Natural killer cell treated with Interleukin-12 subunit alpha and Interleukin-12 subunit beta and Interleukin-15 and Interleukin-18, amount 100 ng/mL, for 72 hours (primary cell): ENCODE measurements at regions not wholly inside any gene's neighbourhood (a gene's known extent, or its start where the extent isn't known, plus 50 kb on each side); places are given as distances from the start of the nearest gene placed in this dataset.

ENCODE experiments used
- ATAC-seq, 2 donors: fragments of 150-1000 bp; cut with Tn5 transposase in 1 of 2; sonication (Bioruptor Pico), chemical (Tn5 transposase) in 1 of 2; 2 replicates each; pipeline ENCODE4 v1.10.0; 2021
- DNase-seq: peaks from one replicate; pipeline ENCODE4 v3.0.0; 2022; ENCODE audit warnings: low spot score
- H3K27ac Mint-ChIP-seq, 2 donors: 1 replicate in 1 of 2; 2 replicates in 1 of 2; pipeline ENCODE4 v1.8.0; 2022; ENCODE audit warnings: mixed read lengths in 2 of 2, mild to moderate bottlenecking in 1 of 2, moderate library complexity in 1 of 2
- H3K27me3 Mint-ChIP-seq, 2 donors: 1 replicate in 1 of 2; 2 replicates in 1 of 2; pipeline ENCODE4 v1.8.0; 2022; ENCODE audit warnings: mixed read lengths in 2 of 2
- H3K36me3 Mint-ChIP-seq: one replicate; pipeline ENCODE4 v1.8.0; 2022; ENCODE audit warnings: mixed read lengths
- H3K4me1 Mint-ChIP-seq, 2 donors: 1 replicate in 1 of 2; 2 replicates in 1 of 2; pipeline ENCODE4 v1.8.0; 2022; ENCODE audit warnings: low read depth in 2 of 2, mixed read lengths in 2 of 2, mild to moderate bottlenecking in 1 of 2
- H3K4me3 Mint-ChIP-seq: one replicate; pipeline ENCODE4 v1.8.0; 2022; ENCODE audit warnings: mixed read lengths
- H3K9me3 Mint-ChIP-seq: 2 replicates; pipeline ENCODE4 v1.8.0; 2022; ENCODE audit warnings: mixed read lengths

DNA sequence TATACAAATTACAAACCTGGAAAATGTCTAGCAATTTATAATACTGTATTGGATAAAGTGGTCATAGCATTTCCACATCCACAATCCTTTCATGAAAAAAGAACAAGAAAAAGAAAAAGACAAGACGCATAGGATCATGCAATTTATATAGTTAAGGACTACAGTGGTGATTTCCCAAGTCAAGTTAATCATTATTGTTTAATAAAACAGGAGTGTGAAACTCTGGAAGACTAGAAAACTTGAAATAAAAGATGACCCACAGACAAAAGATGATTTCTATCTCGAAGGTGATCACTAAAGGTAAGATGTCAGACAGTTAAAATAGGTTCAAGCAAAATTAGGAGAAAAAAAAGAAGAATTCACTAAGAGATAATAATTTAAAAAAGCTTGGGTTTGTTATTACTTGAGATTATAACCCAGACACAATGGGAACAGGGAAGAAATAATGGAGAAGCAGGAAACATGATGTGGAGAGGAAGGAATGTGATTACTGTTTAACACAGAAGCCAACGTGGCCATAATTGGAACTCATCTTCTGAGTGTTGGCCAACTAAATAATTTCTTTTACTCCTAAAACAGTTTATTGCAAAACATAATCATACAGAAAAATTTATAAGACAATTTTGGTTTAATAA lies 441.2 kb upstream of the ANO3 start:
- no peak for DNase-seq
- ATAC-seq, result no peak
- Mint-ChIP-seq H3K9me3 (peaks cover 13% of the 10 kb centered on the region), H3K27ac (no peak overlapping the region), H3K36me3 (no peaks in the 10 kb centered on the region), H3K4me1 (no peaks in the 10 kb centered on the region), H3K27me3 (no peaks in the 10 kb centered on the region), H3K4me3 (no peak overlapping the region)

DNA sequence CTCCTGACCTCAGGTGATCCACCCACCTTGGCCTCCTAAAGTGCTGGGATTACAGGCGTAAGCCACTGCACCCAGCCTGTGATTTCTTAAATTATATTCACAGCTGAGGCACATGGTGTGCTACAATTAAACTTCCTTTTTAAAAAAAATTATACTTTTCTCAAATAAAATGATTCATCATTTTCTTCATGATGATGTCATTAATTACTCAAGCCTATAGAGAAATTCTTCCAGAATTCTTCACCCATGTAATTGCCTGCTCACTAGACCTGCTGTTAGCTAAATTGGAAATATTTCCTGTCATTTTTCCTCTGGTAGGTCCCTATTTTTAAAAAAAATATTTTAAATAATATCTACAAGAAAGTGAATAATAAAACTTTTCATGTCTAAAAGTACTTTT lies 440.0 kb upstream of the ANO3 start:
- H3K27ac Mint-ChIP-seq, result no peak overlapping the region
- H3K9me3 Mint-ChIP-seq, result peaks cover 13% of the 10 kb centered on the region
- DNase-seq (no peak), ATAC-seq (no peak)
- no peak overlapping the region for H3K4me3 Mint-ChIP-seq
- no peaks in the 10 kb centered on the region for H3K36me3 Mint-ChIP-seq
- H3K27me3 Mint-ChIP-seq, result no peaks in the 10 kb centered on the region
- H3K4me1 Mint-ChIP-seq, result no peaks in the 10 kb centered on the region

DNA sequence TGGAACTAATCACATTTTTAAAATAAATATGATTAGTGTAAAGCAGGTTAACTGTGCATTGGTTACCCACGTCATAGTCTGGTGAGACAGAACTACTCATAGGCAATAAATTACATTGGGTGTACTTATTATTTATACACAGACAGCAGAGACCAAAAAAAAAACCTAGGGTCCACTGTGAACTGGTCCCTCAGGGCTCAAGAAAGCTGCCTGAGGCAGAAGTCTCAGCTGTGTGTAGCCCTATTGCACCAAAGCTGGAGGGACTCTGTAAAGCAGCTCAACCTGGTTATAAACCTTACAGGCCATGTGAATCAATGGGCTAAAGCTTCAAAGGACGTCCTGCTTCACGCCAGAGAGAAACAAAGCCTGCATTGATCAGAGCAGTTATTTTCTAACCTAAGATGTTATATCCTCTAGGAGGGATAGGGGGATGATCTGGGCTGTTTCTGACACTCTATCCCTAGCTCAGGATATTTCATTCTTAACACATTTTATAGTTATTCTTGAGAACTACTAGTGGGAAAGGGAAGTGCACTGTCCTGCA lies 432.2 kb upstream of the ANO3 start:
- peaks cover 12% of the 10 kb centered on the region for H3K9me3 Mint-ChIP-seq
- DNase-seq (no peak), ATAC-seq (no peak)
- no peaks in the 10 kb centered on the region for H3K4me1 Mint-ChIP-seq
- no peak overlapping the region for H3K27ac Mint-ChIP-seq
- no peaks in the 10 kb centered on the region for H3K27me3 Mint-ChIP-seq
- H3K4me3 Mint-ChIP-seq, result no peak overlapping the region
- H3K36me3 Mint-ChIP-seq, result no peaks in the 10 kb centered on the region

DNA sequence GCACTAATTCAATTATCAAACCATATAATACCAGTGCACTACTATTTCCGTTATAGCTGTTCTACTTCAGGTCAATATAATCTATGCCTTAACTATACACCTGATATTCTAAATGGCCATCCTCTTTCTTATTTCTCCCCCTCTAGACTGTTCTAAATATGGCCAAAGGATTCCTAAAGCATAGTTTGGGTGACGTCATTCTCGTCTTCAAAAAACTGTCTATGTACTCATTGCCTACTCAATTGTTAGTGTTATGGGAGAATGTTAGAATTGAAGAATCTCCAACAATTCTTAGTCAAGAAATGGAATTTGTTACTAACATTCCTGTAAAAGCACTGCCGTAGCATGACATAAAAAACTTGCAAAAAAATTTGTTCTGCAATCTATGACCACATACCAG lies 431.1 kb upstream of the ANO3 start:
- no peak for ATAC-seq
- no peak overlapping the region for H3K27ac Mint-ChIP-seq

DNA sequence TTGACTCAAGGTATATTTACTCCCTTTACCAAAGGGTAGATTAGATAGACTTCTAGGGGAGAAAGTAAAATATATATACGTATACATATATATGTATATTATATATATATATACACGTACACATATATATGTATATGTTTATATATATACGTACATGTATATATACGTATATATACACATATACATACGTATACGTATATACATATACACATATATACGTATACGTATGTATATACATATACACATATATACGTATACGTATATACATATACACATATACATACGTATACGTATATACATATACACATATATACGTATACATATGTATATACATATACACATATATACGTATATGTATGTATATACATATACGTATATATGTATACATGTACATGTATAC lies 430.5 kb upstream of the ANO3 start:
- DNase-seq (no peak), ATAC-seq (no peak)
- Mint-ChIP-seq H3K4me1 (no peaks in the 10 kb centered on the region), H3K4me3 (no peak overlapping the region), H3K36me3 (peaks cover 5% of the 10 kb centered on the region), H3K27me3 (no peaks in the 10 kb centered on the region), H3K9me3 (peaks cover 16% of the 10 kb centered on the region), H3K27ac (no peak overlapping the region)

More for the DNA sequence above, 431.1 kb upstream of the ANO3 start:
- no peak for DNase-seq
- Mint-ChIP-seq H3K27me3 (no peaks in the 10 kb centered on the region), H3K36me3 (peaks cover 5% of the 10 kb centered on the region), H3K9me3 (peaks cover 14% of the 10 kb centered on the region), H3K4me1 (no peaks in the 10 kb centered on the region), H3K4me3 (no peak overlapping the region)

DNA sequence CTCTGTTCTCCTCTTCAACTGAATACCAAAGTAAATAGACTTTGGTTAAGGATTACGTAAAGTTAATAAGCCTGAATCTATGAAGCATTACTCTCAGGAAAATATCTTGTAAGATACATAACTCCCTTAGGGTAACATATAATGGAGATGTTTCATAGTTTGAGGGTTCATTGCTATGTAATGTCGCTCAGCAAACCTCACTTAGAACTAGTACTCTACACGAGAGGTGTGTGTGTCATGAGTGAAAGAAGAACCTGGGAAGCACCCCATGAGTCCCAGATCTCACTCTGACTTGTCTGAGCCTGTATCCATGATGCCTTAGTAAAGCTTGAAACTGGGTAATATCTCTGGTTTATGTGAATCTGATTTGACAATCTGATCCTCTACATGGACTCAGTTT lies 429.5 kb upstream of the ANO3 start:
- Mint-ChIP-seq H3K27ac (no peak overlapping the region), H3K36me3 (peaks cover 5% of the 10 kb centered on the region), H3K9me3 (peaks cover 24% of the 10 kb centered on the region), H3K27me3 (no peaks in the 10 kb centered on the region), H3K4me1 (no peaks in the 10 kb centered on the region), H3K4me3 (no peak overlapping the region)
- ATAC-seq (no peak), DNase-seq (no peak)

DNA sequence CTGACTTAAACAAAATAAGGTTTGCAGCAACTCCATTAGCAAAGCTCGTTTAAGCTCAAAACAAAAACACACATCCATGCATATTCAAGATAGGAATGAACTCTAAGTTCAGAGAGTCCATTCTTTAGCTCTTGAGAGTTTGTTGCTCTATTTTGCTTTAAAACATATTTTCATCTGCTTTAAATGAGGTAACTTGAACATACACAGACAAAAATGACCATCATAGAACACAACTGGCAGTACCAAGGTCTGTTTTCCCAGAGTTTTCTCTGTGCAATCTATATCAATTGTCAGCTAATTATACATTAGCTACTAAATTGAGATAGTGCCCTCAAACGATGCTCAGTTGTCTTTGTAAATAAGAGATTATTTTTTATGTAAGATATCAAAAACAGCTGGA lies 423.2 kb upstream of the ANO3 start:
- H3K36me3 Mint-ChIP-seq, result peaks cover 5% of the 10 kb centered on the region
- no peak for DNase-seq
- no peak for ATAC-seq
- H3K27me3 Mint-ChIP-seq, result no peaks in the 10 kb centered on the region
- no peaks in the 10 kb centered on the region for H3K4me1 Mint-ChIP-seq
- no peak overlapping the region for H3K4me3 Mint-ChIP-seq
- no peak overlapping the region for H3K27ac Mint-ChIP-seq
- H3K9me3 Mint-ChIP-seq, result peaks cover 20% of the 10 kb centered on the region

DNA sequence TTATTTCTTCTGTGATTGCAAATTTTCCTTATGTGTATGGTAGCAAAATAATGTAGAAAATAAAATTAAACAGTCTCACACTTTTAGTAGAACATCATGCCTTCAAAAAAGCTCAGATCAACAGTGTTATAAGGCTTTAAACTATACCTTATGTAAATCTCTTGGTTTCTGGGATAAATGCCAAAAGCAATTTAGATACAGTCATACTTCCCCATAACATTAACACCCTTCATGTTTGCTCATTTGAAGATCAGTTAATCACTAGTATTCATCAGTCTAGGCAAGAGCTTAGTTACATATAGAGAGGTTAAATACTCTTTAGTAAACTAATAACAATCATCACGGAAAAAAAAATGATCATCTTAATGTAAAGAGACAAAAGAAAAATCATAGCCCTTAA lies 421.8 kb upstream of the ANO3 start:
- Mint-ChIP-seq H3K27me3 (no peaks in the 10 kb centered on the region), H3K4me1 (no peaks in the 10 kb centered on the region), H3K27ac (no peak overlapping the region), H3K4me3 (no peak overlapping the region), H3K9me3 (peaks cover 16% of the 10 kb centered on the region), H3K36me3 (peaks cover 3% of the 10 kb centered on the region)
- ATAC-seq, result no peak
- DNase-seq, result no peak

DNA sequence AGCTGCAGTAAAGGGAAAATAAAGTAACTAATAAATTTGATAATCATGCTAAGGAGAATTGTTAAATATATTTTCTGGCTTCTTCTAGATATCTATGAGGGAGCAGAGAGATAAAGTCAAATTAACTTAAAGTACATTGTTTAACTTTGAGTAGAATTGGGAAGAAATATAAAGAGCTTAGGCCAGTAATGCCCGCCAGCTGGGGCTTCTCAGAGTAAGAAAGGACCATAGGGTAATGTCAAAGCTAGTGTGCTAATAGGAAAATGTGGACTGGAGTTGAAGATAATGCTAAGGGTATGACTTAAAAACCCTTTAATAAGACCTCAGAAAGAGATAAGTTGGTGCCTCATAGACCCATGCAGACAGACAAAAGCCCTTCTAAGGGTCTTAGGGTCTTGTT lies 411.6 kb upstream of the ANO3 start:
- Mint-ChIP-seq H3K36me3 (peaks cover 7% of the 10 kb centered on the region), H3K27me3 (no peaks in the 10 kb centered on the region), H3K27ac (no peak overlapping the region), H3K4me3 (no peak overlapping the region), H3K4me1 (no peaks in the 10 kb centered on the region), H3K9me3 (peaks cover 14% of the 10 kb centered on the region)
- ATAC-seq, result no peak
- no peak for DNase-seq

DNA sequence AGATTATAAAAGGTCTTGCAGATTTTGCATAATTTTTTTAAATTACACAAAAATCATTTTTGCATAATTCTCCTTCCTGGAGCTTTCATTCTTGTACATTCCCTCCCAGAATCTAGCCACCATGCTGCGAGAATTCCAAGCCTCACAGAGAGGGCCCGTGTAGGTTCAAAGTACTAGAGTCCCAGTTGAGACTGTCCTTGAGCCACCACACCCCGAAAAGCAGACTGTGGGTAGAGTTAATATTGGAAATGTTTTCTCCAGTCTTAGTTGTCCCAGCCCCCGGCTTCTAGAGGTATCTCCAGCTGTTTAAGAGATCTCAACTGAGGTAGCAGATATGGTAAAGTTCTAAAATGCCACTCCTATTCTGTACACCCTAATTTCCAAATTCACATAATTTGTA lies 407.3 kb upstream of the ANO3 start:
- Mint-ChIP-seq H3K9me3 (peaks cover 6% of the 10 kb centered on the region), H3K27me3 (no peaks in the 10 kb centered on the region), H3K36me3 (peaks cover 7% of the 10 kb centered on the region), H3K27ac (no peak overlapping the region), H3K4me3 (no peak overlapping the region), H3K4me1 (no peaks in the 10 kb centered on the region)
- DNase-seq (no peak), ATAC-seq (no peak)

DNA sequence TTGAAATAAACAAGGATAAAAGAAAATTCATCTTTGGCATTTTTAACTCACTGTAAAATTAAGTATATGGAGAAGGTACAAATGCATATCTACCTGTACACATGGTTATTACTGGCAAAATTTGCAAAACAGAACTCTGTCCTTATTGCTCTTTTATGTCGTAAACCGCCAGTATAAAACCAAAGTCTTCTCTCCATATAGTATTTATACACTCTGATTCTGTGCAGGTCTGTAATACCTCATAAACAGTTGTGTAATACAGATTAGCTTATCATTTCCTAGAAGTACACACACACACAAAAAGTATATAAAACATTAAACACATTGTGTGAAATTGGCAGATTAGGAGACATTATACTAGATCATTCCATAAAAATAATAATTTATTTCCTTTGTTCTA lies 406.6 kb upstream of the ANO3 start:
- peaks cover 6% of the 10 kb centered on the region for H3K9me3 Mint-ChIP-seq
- H3K4me3 Mint-ChIP-seq, result no peak overlapping the region
- H3K4me1 Mint-ChIP-seq, result no peaks in the 10 kb centered on the region
- DNase-seq (no peak), ATAC-seq (no peak)
- no peak overlapping the region for H3K27ac Mint-ChIP-seq
- H3K27me3 Mint-ChIP-seq, result no peaks in the 10 kb centered on the region
- peaks cover 7% of the 10 kb centered on the region for H3K36me3 Mint-ChIP-seq

DNA sequence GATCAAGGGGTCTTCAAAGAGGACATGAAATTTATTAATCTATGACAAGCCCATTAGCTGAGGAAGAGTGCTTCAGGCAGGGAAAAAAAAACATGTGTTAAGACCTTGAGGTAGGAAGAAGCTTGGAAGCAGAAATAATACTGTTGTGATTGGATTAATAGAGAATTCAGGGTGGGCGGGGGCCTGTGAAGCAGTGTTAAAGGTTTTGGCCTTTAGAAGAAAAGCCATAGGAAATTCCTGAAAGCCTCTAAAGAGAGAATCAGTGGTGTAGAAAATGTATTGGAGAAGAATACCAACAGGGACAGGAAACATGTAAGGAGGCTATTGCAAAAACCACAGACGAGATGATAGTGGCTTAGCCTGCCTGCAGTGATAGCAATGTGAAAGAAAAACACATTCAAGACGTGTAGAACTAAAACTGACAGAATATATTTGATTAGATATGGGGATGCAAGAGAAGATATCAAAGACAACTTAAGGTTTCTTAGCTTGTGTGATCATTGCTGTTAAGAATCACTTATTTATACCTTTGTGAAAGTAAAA lies 404.4 kb upstream of the ANO3 start:
- H3K9me3 Mint-ChIP-seq, result peaks cover 9% of the 10 kb centered on the region
- no peak for ATAC-seq
- H3K36me3 Mint-ChIP-seq, result peaks cover 4% of the 10 kb centered on the region
- DNase-seq, result no peak
- no peak overlapping the region for H3K4me3 Mint-ChIP-seq
- H3K4me1 Mint-ChIP-seq, result no peaks in the 10 kb centered on the region
- H3K27ac Mint-ChIP-seq, result no peak overlapping the region
- no peaks in the 10 kb centered on the region for H3K27me3 Mint-ChIP-seq

DNA sequence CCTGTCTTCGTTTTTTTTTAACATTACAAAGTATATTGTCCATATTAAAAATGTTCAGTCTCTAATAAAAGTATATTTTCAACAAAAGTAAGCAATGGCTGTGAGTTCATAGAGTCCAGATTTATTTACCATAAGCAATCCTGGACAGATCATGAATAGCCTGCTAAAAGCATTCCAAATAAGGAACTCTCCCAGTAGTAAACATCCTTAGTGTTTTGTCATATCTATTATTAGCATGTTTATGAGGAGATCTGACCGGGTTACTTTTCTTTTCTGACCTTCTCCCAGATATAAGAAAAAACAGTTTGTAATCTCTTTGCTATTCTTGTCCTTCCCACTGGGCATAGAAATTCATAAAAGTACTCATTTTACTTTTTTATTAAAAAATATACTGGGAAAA lies 403.9 kb upstream of the ANO3 start:
- Mint-ChIP-seq H3K27ac (no peak overlapping the region), H3K4me1 (no peaks in the 10 kb centered on the region), H3K9me3 (peaks cover 6% of the 10 kb centered on the region), H3K4me3 (no peak overlapping the region), H3K36me3 (no peaks in the 10 kb centered on the region), H3K27me3 (no peaks in the 10 kb centered on the region)
- DNase-seq, result no peak
- no peak for ATAC-seq

DNA sequence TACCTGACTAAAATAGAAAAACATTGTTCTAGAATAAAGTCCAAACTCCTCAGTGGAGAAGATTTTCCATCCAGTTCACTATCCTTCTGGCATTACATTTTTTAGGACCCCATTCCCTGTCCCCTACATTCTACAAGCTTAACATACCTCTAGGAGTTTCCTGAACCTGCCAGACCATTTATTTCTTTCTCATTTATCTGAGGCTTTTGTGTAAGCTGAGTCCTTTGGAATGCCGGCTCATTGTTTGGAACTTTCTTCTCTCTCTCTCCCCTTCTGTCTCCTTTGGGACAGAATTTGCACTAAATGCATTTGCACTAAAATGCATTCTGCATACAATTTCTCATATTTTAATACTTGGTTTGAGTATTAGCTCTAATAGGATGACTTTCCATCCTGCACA lies 393.0 kb upstream of the ANO3 start:
- Mint-ChIP-seq H3K27me3 (no peaks in the 10 kb centered on the region), H3K36me3 (no peaks in the 10 kb centered on the region), H3K9me3 (peaks cover 13% of the 10 kb centered on the region)

DNA sequence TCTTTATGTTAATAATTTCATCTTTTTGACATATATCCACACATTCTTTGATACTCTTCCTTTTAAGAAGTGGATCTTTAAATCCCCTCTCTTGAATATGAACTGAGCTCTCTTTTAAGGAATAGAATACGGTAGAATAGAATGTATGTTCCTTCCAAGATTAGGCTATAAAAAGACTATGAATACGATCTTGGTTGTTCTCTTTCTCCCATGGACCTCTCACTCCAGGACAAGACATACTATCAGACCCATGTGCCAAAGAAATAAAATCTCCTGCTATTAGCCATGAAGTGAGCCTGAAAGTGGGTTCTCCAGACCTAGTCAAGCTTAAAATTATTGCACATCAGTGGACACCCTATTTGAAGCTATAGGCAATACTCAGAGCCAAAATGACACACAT lies 392.2 kb upstream of the ANO3 start:
- no peak overlapping the region for H3K27ac Mint-ChIP-seq
- no peaks in the 10 kb centered on the region for H3K27me3 Mint-ChIP-seq
- H3K4me1 Mint-ChIP-seq, result no peaks in the 10 kb centered on the region
- DNase-seq (no peak), ATAC-seq (no peak)
- no peak overlapping the region for H3K4me3 Mint-ChIP-seq
- no peaks in the 10 kb centered on the region for H3K36me3 Mint-ChIP-seq
- peaks cover 13% of the 10 kb centered on the region for H3K9me3 Mint-ChIP-seq

More for the DNA sequence above, 393.0 kb upstream of the ANO3 start:
- Mint-ChIP-seq H3K4me1 (no peaks in the 10 kb centered on the region), H3K27ac (no peak overlapping the region), H3K4me3 (no peak overlapping the region)
- DNase-seq (no peak), ATAC-seq (no peak)
